NB4 (cell line): ENCODE measurements at regions not wholly inside any gene's neighbourhood (a gene's known extent, or its start where the extent isn't known, plus 50 kb on each side); places are given as distances from the start of the nearest gene placed in this dataset.

Source experiments
- MYC ChIP-seq: IDR thresholded peaks from 2 replicates; pipeline ENCODE4 v1.6.1; 2011; ENCODE audit warnings: low read depth, low read length
- TF ChIP-seq, protein P1 (sequence below): IDR thresholded peaks from one replicate; pipeline ENCODE4 v1.5.1; 2012; ENCODE audit warnings: low read depth, low read length

DNA sequence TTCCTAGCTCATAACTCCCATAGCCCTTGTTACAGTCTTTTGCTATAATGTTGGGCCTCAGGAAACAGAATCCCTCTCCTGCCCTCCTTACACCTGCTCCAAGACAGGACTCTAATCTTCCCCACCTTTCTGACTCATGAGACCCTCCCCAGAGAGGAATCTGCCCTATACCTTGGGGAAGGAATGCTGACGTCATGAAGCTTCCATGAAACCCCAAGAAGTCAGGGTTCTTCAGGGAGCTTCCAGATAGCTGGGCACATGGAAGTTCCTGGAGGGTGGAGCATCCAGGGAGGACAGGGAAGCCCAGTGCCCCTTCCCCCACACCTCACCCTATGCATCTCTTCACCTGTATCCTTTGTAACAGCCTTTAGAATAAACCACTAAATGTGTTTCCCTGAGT is 285.7 kb downstream of the SOX9 start:
- TF ChIP-seq MYC: no peak
- TF ChIP-seq, protein P1, sequence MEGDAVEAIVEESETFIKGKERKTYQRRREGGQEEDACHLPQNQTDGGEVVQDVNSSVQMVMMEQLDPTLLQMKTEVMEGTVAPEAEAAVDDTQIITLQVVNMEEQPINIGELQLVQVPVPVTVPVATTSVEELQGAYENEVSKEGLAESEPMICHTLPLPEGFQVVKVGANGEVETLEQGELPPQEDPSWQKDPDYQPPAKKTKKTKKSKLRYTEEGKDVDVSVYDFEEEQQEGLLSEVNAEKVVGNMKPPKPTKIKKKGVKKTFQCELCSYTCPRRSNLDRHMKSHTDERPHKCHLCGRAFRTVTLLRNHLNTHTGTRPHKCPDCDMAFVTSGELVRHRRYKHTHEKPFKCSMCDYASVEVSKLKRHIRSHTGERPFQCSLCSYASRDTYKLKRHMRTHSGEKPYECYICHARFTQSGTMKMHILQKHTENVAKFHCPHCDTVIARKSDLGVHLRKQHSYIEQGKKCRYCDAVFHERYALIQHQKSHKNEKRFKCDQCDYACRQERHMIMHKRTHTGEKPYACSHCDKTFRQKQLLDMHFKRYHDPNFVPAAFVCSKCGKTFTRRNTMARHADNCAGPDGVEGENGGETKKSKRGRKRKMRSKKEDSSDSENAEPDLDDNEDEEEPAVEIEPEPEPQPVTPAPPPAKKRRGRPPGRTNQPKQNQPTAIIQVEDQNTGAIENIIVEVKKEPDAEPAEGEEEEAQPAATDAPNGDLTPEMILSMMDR: no peak
